ENCODE measurements at regions not wholly inside any gene's neighbourhood (a gene's known extent, or its start where the extent isn't known, plus 50 kb on each side); places are given as distances from the start of the nearest gene placed in this dataset.

- Histone ChIP-seq H3K9ac (no peak overlapping the region), H3K4me1 (ENCODE audit: control insufficient read depth in 1 of 2, insufficient read depth in 2 of 2, low read depth in 1 of 2, low read length in 1 of 2) (peaks cover 0 to 8% of the 10 kb centered on the region in 2 experiments; a peak in 1 of 4 replicates), H3K27ac (ENCODE audit: low read depth in 2 of 2, low read length in 1 of 2) (no peak overlapping the region), H3K36me3 (replicated peaks in 1 of 2; ENCODE audit: control insufficient read depth in 1 of 2, insufficient read depth in 2 of 2, low read length in 1 of 2) (no peaks in the 10 kb centered on the region), H3K79me2 (ENCODE audit: insufficient read depth) (no peaks in the 10 kb centered on the region), H3K9me2 (no peaks in the 10 kb centered on the region), H4K20me1 (ENCODE audit: insufficient read depth) (no peaks in the 10 kb centered on the region), H3K4me2 (no peak overlapping the region), H3F3A (replicated peaks; ENCODE audit: insufficient read depth) (no peaks in the 10 kb centered on the region), H3K4me3 (ENCODE audit: low read depth in 2 of 2, low read length in 1 of 2) (no peak overlapping the region), H3K27me3 (ENCODE audit: insufficient read depth) (no peaks in the 10 kb centered on the region), H3K9me3 (no peaks in the 10 kb centered on the region), H2AFZ (ENCODE audit: low read depth) (no peak overlapping the region)
- no peak for TF ChIP-seq SMC3 (IDR thresholded peaks at IDR 0.05; ENCODE audit: low read depth, low read length)
- TF ChIP-seq FOXM1 (IDR thresholded peaks at IDR 0.05; ENCODE audit: low read depth) = no peak
- TF ChIP-seq TEAD4 (IDR thresholded peaks at IDR 0.05; ENCODE audit: borderline replicate concordance, insufficient read depth) = no peak
- ChIA-PET CTCF (no interaction called here), POLR2A (no interaction called here)
- DNase-seq = no peak
- WGBS (ENCODE audit: low lambda C conversion rate) = 84% methylated on average over 5 of the region's 5 CpGs
These were observed 238.6 kb upstream of the TNP1 start for GRCh38 chr2:217098435-217098834.

DNA sequence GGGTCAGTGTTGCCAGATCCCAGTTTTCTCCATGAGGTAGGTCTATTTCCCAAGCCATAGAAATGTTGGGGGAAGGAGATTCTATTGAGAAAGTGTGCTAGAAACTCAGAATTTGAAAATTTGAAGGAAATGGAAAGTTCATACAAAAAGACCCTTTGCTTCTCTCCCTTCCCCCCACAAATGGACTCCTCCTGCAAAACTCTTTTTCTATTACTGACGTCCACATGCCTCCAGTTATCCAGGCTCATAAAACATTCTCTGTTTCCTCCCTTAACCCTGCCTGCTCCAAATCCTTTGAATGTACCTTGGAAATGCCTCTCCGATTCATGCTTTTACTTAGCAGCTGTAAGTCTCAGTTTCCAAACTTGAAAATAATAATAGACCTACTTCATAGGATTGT is 237.5 kb upstream of the TNP1 start:
- WGBS (ENCODE audit: low lambda C conversion rate) = 85% methylated on average over 2 of the region's 2 CpGs
- no peak overlapping the region for H3K27ac ChIP-seq (ENCODE audit: low read depth in 2 of 2, low read length in 1 of 2)
- H3K9me2 ChIP-seq = no peaks in the 10 kb centered on the region
- no peaks in the 10 kb centered on the region for H3K9me3 ChIP-seq
- H3F3A ChIP-seq (replicated peaks; ENCODE audit: insufficient read depth) = no peaks in the 10 kb centered on the region
- DNase-seq = no peak
- H3K9ac ChIP-seq = no peak overlapping the region
- H3K36me3 ChIP-seq (replicated peaks in 1 of 2; ENCODE audit: control insufficient read depth in 1 of 2, insufficient read depth in 2 of 2, low read length in 1 of 2) = no peaks in the 10 kb centered on the region
- ChIA-PET POLR2A (no interaction called here), CTCF (no interaction called here)
- H3K4me3 ChIP-seq (ENCODE audit: low read depth in 2 of 2, low read length in 1 of 2) = no peak overlapping the region
- H3K27me3 ChIP-seq (ENCODE audit: insufficient read depth) = no peaks in the 10 kb centered on the region
- no peaks in the 10 kb centered on the region; a peak in 1 of 4 replicates for H3K4me1 ChIP-seq (ENCODE audit: control insufficient read depth in 1 of 2, insufficient read depth in 2 of 2, low read depth in 1 of 2, low read length in 1 of 2)
- H4K20me1 ChIP-seq (ENCODE audit: insufficient read depth) = no peaks in the 10 kb centered on the region
- no peaks in the 10 kb centered on the region for H3K79me2 ChIP-seq (ENCODE audit: insufficient read depth)
- H2AFZ ChIP-seq (ENCODE audit: low read depth) = no peak overlapping the region
- H3K4me2 ChIP-seq = no peak overlapping the region
- no peak for TF ChIP-seq RAD21 (IDR thresholded peaks at IDR 0.05; ENCODE audit: low read length)
- TF ChIP-seq TEAD4 (IDR thresholded peaks at IDR 0.05; ENCODE audit: borderline replicate concordance, insufficient read depth) = no peak
- TF ChIP-seq RCOR1 (IDR thresholded peaks at IDR 0.05; ENCODE audit: low read length) = no peak
- no peak for TF ChIP-seq CHD2 (IDR thresholded peaks at IDR 0.05; ENCODE audit: low read length, partially characterized antibody)
- TF ChIP-seq RXRA (IDR thresholded peaks at IDR 0.05; ENCODE audit: borderline replicate concordance, low read depth) = no peak
- no peak for TF ChIP-seq GABPA (IDR thresholded peaks at IDR 0.05; ENCODE audit: low read depth)
- TF ChIP-seq FOSL2 (IDR thresholded peaks at IDR 0.05; ENCODE audit: borderline replicate concordance, low read depth) = no peak
- no peak for TF ChIP-seq MXI1 (IDR thresholded peaks at IDR 0.05; ENCODE audit: low read depth, low read length)
- no peak for TF ChIP-seq SIN3A (IDR thresholded peaks at IDR 0.05; ENCODE audit: borderline replicate concordance, low read depth, low read length)
- no peak for TF ChIP-seq NRF1 (IDR thresholded peaks at IDR 0.05; ENCODE audit: low read depth, low read length)
- TF ChIP-seq ZBTB33 (IDR thresholded peaks at IDR 0.05; ENCODE audit: borderline replicate concordance, low read depth) = no peak
- no peak for TF ChIP-seq CTCF (IDR thresholded peaks at IDR 0.05)
- no peak for TF ChIP-seq EP300 (IDR thresholded peaks at IDR 0.05; ENCODE audit: borderline replicate concordance in 1 of 2, low read depth in 1 of 2, low read length in 1 of 2)
- TF ChIP-seq JUND (IDR thresholded peaks at IDR 0.05) = no peak
- TF ChIP-seq RFX5 (IDR thresholded peaks at IDR 0.05; ENCODE audit: low read length) = no peak
- TF ChIP-seq PBX3 (IDR thresholded peaks at IDR 0.05) = no peak
- TF ChIP-seq, protein P1, sequence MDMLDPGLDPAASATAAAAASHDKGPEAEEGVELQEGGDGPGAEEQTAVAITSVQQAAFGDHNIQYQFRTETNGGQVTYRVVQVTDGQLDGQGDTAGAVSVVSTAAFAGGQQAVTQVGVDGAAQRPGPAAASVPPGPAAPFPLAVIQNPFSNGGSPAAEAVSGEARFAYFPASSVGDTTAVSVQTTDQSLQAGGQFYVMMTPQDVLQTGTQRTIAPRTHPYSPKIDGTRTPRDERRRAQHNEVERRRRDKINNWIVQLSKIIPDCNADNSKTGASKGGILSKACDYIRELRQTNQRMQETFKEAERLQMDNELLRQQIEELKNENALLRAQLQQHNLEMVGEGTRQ (IDR thresholded peaks at IDR 0.05; ENCODE audit: borderline replicate concordance, low read depth, low read length) = no peak
- TF ChIP-seq MAX (IDR thresholded peaks at IDR 0.05; ENCODE audit: low read depth) = no peak
